ENCODE measurements at regions not wholly inside any gene's neighbourhood (a gene's known extent, or its start where the extent isn't known, plus 50 kb on each side); places are given as distances from the start of the nearest gene placed in this dataset.

- DNase-seq = no peak
Observed at GRCh38 chr2:15828576-15828975, 111.8 kb upstream of the MYCN start.

- DNase-seq = no peak
Observed at GRCh38 chr2:15829091-15829801, 111.1 kb upstream of the MYCN start.

DNA sequence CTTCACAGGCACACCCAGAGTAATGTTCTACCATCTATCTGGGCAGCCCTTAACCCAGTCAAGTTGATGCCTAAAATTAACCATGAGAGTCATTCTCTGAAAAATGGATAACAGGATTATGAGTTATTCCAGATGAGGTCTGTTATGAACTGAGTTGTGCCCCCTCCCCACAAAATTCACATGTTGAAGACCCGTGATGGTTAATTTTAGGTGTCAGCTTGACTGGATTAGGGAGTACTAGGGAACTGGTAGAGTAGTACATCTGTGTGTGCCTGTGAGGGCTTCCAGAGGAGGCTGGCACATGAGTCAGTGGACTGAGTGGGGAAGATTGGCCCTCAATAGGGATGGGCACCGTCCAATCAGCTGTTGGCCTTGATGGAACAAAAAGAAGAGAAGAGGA, 110.4 kb upstream of the MYCN start:
- DNase-seq = no peak

DNA sequence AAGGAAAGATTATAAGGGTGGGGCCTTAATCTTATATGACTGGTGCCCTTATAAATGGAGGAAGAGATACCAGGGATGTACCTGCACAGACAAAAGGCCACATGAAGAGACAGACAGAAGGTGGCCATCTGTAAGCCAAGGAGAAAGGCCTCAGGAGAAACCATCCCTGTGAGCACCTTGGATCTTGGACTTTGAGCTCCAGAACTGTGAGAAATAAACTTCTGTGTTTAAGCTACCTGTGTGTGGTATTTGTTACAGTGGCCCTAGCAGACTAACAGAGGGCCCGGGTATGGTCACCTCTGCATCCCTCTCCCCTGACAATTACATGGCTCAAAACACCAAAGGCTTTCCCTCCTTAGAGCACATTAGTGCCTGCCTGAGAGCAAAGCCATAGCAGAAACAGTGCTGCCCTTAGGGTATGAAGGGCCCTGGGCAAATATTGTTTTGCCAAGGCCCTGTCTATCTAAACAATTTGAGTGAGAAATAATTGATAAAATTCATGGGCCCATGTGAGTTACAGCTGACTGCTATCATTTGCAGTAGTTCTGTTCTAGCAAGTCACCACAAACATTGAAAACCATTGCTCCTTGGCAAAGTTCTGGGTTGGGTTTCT, 109.3 kb upstream of the MYCN start:
- DNase-seq = no peak

- no peak for DNase-seq
Observed at GRCh38 chr2:15832030-15832709, 108.2 kb upstream of the MYCN start.

GRCh38 chr2:15832849-15833680, 107.3 kb upstream of the MYCN start:
- DNase-seq = no peak

- no peak for DNase-seq
Observed at GRCh38 chr2:15833731-15834130, 106.6 kb upstream of the MYCN start.

DNA sequence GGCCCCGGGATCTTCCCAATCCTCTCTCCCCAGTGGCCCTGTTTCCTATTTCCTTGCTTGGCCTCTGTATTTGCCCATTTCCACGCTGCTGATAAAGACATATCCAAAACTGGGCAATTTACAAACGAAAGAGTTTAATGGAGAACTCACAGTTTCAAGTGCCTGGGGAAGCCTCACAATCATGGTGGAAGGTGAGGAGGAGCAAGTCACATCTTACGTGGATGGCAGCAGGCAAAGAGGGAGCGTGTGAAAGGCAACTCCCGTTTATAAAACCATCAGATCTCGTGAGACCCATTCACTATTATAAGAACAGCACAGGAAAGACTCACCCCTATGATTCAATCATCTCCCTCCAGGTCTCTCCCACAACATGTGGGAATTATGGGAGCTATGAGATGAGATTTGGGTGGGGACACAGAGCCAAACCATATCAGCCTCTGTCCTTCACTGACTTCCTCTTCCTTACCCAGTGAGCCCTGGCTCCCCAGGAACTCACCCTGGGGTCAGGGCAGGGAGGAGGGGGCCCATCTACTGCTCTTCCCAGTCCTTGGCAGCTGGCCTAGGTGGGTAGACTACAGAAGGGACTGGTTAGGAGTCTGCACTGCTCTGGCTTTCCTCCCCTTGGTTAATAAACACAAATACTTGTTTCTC, 105.8 kb upstream of the MYCN start:
- no peak for DNase-seq

DNA sequence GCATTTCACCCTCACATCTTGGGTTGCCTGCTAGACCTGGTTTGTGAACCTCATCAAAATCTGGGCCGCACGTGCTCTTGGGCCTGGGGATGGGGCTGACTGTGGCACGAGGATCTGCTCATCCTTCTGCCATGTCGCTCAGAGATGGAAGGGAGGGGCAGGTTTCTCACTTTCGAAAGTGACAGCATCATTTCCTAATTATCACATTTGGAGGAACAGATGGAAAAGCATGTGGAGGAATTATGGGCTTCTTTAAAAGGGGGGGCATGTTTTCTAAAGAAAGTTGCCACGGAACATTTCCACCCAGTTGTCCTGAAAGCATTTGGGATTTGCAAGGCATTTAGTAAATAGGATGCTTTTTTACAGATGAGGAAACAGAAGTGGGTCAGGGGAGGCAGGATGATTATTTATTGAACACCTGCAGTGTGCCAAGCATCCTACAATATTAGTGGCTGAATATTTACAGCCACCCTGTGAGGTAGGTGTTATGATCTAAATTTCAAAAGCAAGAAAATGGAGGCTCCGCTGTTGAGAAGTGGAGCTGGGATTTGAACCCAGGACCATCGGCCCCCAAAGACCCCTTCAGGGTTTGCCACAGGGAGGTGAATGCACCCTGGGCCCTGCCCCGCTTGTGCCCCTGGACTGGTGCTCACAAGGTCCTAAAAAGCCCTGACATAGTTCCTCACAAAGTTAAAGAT, 104.2 kb upstream of the MYCN start:
- no peak for DNase-seq

DNA sequence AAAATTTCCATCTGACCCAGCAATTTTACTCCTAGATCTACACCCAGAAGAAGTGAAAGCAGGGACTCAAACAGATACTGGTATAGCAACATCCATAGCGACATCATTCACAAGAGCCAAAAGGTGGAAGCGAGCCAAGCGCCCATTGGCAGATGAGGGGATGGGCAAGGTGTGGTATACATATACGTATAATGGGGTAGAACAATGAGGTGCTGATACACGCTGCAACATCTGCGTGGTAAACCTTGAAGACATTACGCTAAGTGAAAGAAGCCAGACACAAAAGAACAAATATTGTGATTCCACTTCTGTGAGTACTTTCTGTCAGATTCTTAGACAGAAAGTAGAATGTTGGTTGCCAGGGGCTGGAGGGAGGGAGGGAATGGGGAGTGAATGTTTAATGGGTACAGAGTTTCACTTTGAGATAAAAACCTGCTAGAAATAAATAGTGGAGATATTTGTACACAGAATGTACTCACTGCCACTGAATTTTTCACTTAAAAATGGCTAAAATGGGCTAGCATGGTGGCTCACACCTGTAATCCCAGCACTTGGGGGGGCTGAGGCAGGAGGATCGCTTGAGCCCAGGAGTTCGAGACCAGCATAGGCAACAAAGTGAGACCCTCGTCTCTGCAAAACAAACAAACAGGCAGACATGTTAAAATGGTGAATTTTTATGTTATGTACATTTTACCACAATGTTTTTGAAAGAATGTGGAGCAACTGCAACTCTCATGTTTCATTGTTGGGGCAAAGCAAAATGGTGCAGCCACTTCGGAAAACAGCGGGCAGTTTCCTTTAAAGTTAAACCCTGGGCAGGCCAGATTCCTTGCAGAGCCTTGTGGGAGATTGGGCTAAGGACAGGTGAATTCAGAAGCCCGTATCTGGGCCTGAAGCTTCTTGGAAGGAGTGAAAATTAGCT, 103.4 kb upstream of the MYCN start:
- DNase-seq = no peak

DNA sequence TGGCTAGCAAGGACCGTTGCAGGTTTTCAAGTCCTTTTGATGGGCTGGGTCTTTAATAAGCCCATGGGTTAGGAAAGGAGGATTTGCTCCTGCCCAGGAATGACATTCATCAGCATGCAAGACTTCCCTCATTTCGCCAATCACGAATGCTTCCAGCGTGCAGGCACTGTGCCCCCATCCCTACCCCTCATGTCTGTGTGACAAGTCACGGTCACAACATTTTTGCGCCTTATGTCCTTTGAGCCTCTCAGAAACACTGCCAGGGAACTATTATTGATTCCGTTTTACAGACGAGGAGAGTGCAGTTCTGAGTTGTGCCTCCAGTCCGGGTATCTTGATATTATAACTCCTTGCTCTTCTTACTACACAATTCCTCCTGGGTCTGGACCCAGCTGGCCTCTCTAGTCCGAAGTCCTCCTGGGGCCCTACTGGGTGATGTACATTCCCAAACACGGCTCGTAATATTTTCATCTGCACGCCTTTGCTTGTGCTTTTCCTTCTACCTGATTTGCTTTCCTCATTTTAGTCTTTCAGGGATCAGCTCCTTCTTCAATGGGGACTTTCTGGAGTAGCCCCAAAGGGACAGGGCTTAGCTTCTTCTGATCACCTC, 101.8 kb upstream of the MYCN start:
- no peak for DNase-seq

DNA sequence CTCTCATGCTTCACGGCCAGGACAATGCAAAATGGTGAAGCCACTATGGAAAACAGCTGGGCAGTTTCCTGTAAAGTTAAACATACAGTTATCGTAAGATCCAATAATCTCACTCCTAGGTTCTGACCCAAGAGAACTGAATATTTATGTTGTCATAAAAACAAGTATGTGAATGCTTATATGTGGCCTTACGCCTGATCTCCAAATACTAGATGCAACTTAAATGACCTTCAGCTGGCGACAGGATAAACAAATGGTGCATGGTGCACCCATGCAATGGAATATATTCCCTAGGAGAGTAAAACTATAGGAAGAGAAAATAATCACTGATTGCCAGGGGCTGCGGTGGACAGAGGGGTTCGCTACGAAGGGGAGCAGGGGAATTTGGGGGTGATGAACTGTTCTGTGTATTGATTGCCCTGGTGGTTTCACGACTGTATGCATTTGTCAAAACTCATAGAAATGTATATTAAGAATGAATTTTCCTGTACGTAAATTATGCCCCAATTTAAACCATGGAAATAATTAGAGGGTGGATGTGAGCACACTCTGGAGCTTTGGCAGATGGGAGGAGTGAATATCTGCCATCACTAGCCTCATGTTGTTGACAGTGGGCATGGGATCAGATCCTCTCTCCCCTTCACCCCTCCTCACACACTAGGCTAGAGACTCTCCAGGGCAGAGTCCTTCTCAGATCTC, 100.8 kb upstream of the MYCN start:
- no peak for DNase-seq

- DNase-seq = no peak
Observed at GRCh38 chr2:15840148-15840547, 100.2 kb upstream of the MYCN start.

- no peak for DNase-seq
Observed at GRCh38 chr2:15840969-15841368, 99.4 kb upstream of the MYCN start.

DNA sequence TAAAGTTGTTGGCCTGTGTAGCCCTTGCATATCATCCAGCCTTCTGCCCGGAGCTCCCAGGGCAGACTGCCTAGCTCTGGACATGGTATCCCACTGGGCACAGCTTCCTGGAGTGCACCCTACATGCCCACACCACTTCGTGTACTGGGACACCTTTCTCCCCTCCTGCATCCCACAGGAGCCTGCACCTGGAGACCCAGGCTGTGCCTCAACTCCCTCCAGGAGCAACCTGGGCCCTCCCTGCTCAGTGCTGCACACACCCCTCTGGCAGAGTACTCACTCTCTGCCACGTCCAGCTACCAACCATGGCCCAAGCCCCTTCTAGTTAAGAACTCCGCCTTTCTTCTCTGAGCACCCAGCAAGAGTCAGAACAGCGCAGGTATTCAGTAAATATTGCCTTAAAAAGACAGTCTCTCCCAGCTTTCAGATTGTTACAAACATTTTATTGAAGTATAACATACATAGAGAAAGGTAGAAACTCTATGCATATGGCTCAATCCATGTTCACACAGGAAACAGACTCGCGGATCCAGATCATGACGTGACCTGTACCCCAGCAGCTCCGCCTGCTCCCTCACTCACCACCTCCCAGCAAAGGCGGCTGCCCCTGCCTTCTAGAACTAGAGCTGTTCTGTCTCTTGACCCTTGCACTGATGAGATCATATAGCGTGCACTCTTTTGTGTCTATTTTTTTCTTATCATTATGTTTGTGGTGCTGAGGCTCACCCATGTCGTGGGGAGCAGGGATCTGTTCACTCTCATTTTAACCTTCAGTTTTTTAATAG, 98.4 kb upstream of the MYCN start:
- DNase-seq = no peak

DNA sequence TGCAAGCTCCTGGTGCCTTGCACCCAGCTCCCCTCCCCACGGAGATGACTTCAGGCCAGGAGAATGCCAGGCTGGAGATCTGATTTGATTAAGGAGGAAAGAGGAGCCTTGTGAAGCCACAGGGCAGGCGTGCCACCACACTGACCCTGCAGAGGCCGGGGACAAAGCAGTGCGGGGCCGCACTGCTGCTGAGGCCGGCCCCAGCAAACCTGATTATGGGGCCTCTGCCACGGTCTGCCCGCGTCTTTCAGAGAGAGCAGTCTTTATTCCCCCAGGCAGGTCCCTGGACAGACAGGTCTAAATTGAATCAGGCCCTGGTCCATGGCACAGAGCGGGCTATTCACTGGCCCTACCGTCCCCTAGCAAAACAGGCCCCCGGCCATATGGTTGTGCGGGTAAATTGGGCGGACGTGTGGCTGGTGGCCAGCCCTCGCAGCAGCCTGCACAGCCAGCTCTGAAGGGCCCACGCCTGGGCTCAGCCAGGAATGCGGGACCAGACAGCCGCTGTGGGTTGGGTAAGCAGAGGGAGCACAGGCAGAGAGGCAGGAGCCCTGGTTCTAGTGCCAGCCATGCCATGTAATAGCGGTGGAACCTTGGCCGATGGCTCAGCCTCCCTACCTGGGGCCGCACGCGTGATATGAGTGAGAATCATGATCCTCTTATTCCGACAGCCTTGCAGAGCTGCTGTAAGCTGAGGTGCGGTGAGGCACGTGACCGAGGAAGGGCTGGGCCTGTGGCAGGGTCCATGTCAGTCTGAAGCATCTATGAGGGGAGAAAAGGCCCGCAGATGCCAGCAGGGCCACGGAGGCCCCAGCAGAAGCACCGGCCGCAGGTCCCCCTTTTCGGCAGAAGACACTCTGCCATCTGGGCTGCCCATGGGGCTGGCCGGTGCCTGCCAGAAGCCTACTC, 97.3 kb upstream of the MYCN start:
- no peak for DNase-seq

DNA sequence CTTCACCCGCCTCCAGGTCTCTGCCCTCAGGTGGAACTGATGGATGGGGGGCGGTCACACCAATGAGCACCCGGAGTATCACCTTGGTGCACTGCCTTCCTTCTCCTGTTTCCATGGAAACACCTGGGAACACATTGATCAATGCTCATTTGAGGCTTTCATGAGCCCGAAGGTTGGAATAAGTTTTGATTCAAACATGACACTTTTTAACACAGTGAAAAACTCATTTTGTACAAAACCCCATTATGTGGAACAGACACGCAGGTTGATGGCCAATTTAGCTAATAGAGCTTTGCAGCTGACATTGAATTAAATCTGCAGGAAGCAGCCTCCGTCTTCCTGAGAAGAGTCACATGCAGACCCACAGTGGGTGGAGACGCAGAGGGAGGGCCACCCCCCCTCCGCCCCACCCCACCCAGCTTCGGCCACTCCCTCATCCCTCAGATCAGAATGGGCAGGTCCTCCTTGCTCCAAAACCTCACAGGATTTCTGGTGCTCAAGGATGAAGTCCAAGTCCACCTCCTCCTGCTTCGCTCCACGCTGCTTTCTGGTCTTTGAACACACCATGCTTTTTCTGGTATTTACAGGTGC, 96.0 kb upstream of the MYCN start:
- no peak for DNase-seq

Data from fibroblast of skin of scalp (primary cell).